GM18517 (cell line): ENCODE measurements at regions not wholly inside any gene's neighbourhood (a gene's known extent, or its start where the extent isn't known, plus 50 kb on each side); places are given as distances from the start of the nearest gene placed in this dataset.

Source experiments
- ATAC-seq: cut with Tn5 transposase; IDR thresholded peaks from one replicate; pipeline ENCODE4 v1.9.1; 2021; ENCODE audit warnings: mild to moderate bottlenecking, moderate library complexity; ENCODE audit not compliant: unreplicated experiment

- ATAC-seq: no peak
These were observed 433.2 kb downstream of the HINT1 start for GRCh38 chr5:130731839-130732238.

- ATAC-seq: no peak
These were observed 435.5 kb downstream of the HINT1 start for GRCh38 chr5:130729541-130729940.

GRCh38 chr5:130727830-130728229 lies 437.2 kb downstream of the HINT1 start:
- ATAC-seq: no peak

- no peak for ATAC-seq
These were observed 440.4 kb downstream of the HINT1 start for GRCh38 chr5:130724658-130725057.

- no peak for ATAC-seq
These were observed 444.7 kb downstream of the HINT1 start for GRCh38 chr5:130720355-130720754.

- no peak for ATAC-seq
These were observed 449.5 kb downstream of the HINT1 start for GRCh38 chr5:130715541-130715940.

- ATAC-seq: no peak
These were observed 450.9 kb downstream of the HINT1 start for GRCh38 chr5:130714200-130714599.

- no peak for ATAC-seq
These were observed 452.7 kb downstream of the HINT1 start for GRCh38 chr5:130712324-130712723.

- ATAC-seq: no peak
These were observed 454.5 kb downstream of the HINT1 start for GRCh38 chr5:130710596-130710995.

GRCh38 chr5:130708754-130709153 lies 456.3 kb downstream of the HINT1 start:
- no peak for ATAC-seq

GRCh38 chr5:130706696-130707095 lies 458.4 kb downstream of the HINT1 start:
- ATAC-seq: no peak

GRCh38 chr5:130705368-130705767 lies 459.7 kb downstream of the HINT1 start:
- ATAC-seq: no peak

GRCh38 chr5:130693509-130693908 lies 471.5 kb downstream of the HINT1 start:
- ATAC-seq: no peak

- no peak for ATAC-seq
These were observed 472.3 kb downstream of the HINT1 start for GRCh38 chr5:130692770-130693169.

- ATAC-seq: no peak
These were observed 475.2 kb downstream of the HINT1 start for GRCh38 chr5:130689831-130690230.

- ATAC-seq: no peak
These were observed 477.8 kb downstream of the HINT1 start for GRCh38 chr5:130687085-130687733.

GRCh38 chr5:130678637-130679036 lies 486.4 kb downstream of the HINT1 start:
- no peak for ATAC-seq

- no peak for ATAC-seq
These were observed 498.6 kb downstream of the HINT1 start for GRCh38 chr5:130666462-130666861.

- ATAC-seq: no peak
These were observed 512.9 kb downstream of the HINT1 start for GRCh38 chr5:130652176-130652575.

- no peak for ATAC-seq
These were observed 513.6 kb downstream of the HINT1 start for GRCh38 chr5:130651440-130651839.

- ATAC-seq: no peak
These were observed 521.7 kb downstream of the HINT1 start for GRCh38 chr5:130643321-130643720.

- no peak for ATAC-seq
These were observed 522.6 kb downstream of the HINT1 start for GRCh38 chr5:130642461-130642860.

- no peak for ATAC-seq
These were observed 537.9 kb downstream of the HINT1 start for GRCh38 chr5:130627145-130627544.
